K562 (cell line): ENCODE measurements at regions not wholly inside any gene's neighbourhood (a gene's known extent, or its start where the extent isn't known, plus 50 kb on each side); places are given as distances from the start of the nearest gene placed in this dataset.

Source experiments
- ATAC-seq: fragments of 200-7000 bp; cut with Tn5 transposase; 3 replicates; pipeline ENCODE4 v1.9.1; 2020; ENCODE audit warnings: moderate library complexity
- BruUV-seq: library from RNA; stranded (reverse); fragments of 400-500 nt; replicated peaks from 2 replicates; lab custom pipeline; 2021; lab: Mats Ljungman, UMichigan
- CTCF ChIA-PET: fragments of 300-600 bp; formaldehyde crosslinking; extraction: SDS; loops from one replicate; lab custom pipeline; 2021; ENCODE audit warnings: low intra/inter-chr PET ratio; lab: Yijun Ruan, JAX
- POLR2A ChIA-PET: fragments of 300-600, 350-650 bp; sonication (Branson Sonifier 250); formaldehyde crosslinking; extraction: SDS; loops from one replicate; lab custom pipeline; 2021; ENCODE audit warnings: antibody characterized with exemption, inconsistent platforms; lab: Yijun Ruan, JAX
- DNase-seq, 4 experiments: peaks; one replicate each; pipeline versions ENCODE4 v3.0.0 to v3.0.0-alpha.2; 2011 to 2018; ENCODE audit warnings: low spot score in 3 of 4, mixed read lengths in 3 of 4; ENCODE audit errors: extremely low read depth in 1 of 4
- FAIRE-seq: peaks from 2 replicates; lab custom pipeline; 2011; peaks lifted over from hg19 to GRCh38; lab: Jason Lieb, UNC
- H2AFZ ChIP-seq: 2 replicates; pipeline ENCODE4 v1.6.0; 2011; ENCODE audit warnings: low read depth, low read length, control low read depth, inconsistent platforms
- H3K27ac ChIP-seq: fragments of 200-600 bp; 3 replicates; pipeline ENCODE4 v1.8.0; 2011; ENCODE audit warnings: low read depth, mild to moderate bottlenecking, control low read depth, inconsistent platforms, low read length, moderate library complexity, mixed read lengths; ENCODE audit errors: extremely low read depth
- H3K27me3 ChIP-seq, 2 experiments: fragments of 300-600 bp in 1 of 2; 2 replicates in 1 of 2; 3 replicates in 1 of 2; pipeline versions ENCODE4 v1.6.0 to v1.8.0; 2011; ENCODE audit warnings: inconsistent platforms in 2 of 2, low read length in 2 of 2, mild to moderate bottlenecking in 1 of 2, mixed read lengths in 1 of 2, moderate library complexity in 1 of 2; ENCODE audit not compliant: control insufficient read depth in 2 of 2, insufficient read depth in 2 of 2
- H3K36me3 ChIP-seq: fragments of 300-600 bp; 3 replicates; pipeline ENCODE4 v1.8.0; 2011; ENCODE audit warnings: mild to moderate bottlenecking, low read length, inconsistent platforms; ENCODE audit not compliant: control insufficient read depth, insufficient read depth
- H3K4me1 ChIP-seq, 2 experiments: fragments of 200-600 bp in 1 of 2; replicated peaks in 1 of 2; 2 replicates in 1 of 2; 3 replicates in 1 of 2; pipeline versions ENCODE4 v1.5.1 to v1.8.0; 2011; ENCODE audit warnings: inconsistent platforms in 2 of 2, low read length in 2 of 2, mild to moderate bottlenecking in 1 of 2, mixed read lengths in 1 of 2, moderate library complexity in 1 of 2; ENCODE audit not compliant: control insufficient read depth in 2 of 2, insufficient read depth in 2 of 2
- H3K4me2 ChIP-seq: 2 replicates; pipeline ENCODE4 v1.6.1; 2011; ENCODE audit warnings: low read length, control low read depth, inconsistent platforms, mixed read lengths; ENCODE audit not compliant: insufficient read depth
- H3K4me3 ChIP-seq: fragments of 200-600 bp; sonication (generic), shearing (Covaris generic); 2 replicates; pipeline ENCODE4 v1.5.1; 2016; ENCODE audit warnings: control low read depth, inconsistent platforms
- H3K79me2 ChIP-seq: fragments of 200-600 bp; 3 replicates; pipeline ENCODE4 v1.8.0; 2011; ENCODE audit warnings: low read length, inconsistent platforms; ENCODE audit not compliant: control insufficient read depth, insufficient read depth
- H3K9ac ChIP-seq, 2 experiments: 2 replicates each; pipeline versions ENCODE4 v1.6.0 to v1.6.1; 2011; ENCODE audit warnings: low read depth in 2 of 2, low read length in 2 of 2, control low read depth in 1 of 2, inconsistent platforms in 1 of 2, mild to moderate bottlenecking in 1 of 2, mixed read lengths in 1 of 2; ENCODE audit not compliant: insufficient read depth in 1 of 2
- H3K9me1 ChIP-seq: one replicate; pipeline ENCODE4 v1.6.0; 2011; ENCODE audit warnings: inconsistent platforms, mild to moderate bottlenecking, low read length, moderate library complexity; ENCODE audit not compliant: control insufficient read depth, insufficient read depth
- H3K9me3 ChIP-seq: replicated peaks from 2 replicates; pipeline ENCODE4 v1.5.1; 2011; ENCODE audit warnings: low read depth, low read length, inconsistent platforms; ENCODE audit not compliant: control insufficient read depth, insufficient read depth
- H4K20me1 ChIP-seq: replicated peaks from 2 replicates; pipeline ENCODE4 v1.6.1; 2011; ENCODE audit warnings: low read length, inconsistent platforms, mixed read lengths; ENCODE audit not compliant: control insufficient read depth, insufficient read depth
- SRSF9 ChIP-seq: fragments of 200-400 bp; formaldehyde crosslinking; IDR thresholded peaks from 2 replicates; pipeline ENCODE4 v1.6.1; 2017; ENCODE audit warnings: low read depth, low read length, borderline replicate concordance
- WGBS: fragments of 100-300 bp; shearing (Covaris generic); methylation state at CpG from one replicate; pipeline ENCODE4 v1.1.6; 2016; ENCODE audit warnings: low coverage, mixed read lengths; ENCODE audit not compliant: insufficient coverage; ENCODE audit errors: missing lambda C conversion rate; 5-methylcytosine and 5-hydroxymethylcytosine counted together
- in situ Hi-C: fragments of 300-500 bp; cut with MboI; formaldehyde crosslinking; loops from 4 replicates; pipeline ENCODE4 v1.15.0; 2018; ENCODE audit warnings: inconsistent platforms, mixed read lengths
- intact Hi-C: fragments of 100-400 bp; cut with micrococcal nuclease; formaldehyde crosslinking; loops from 2 replicates; pipeline ENCODE4 v1.14.2; 2022
- TF ChIP-seq, protein P1 (sequence below): fragments of 450-650 bp; IDR thresholded peaks from 2 replicates; pipeline ENCODE4 v1.6.1; 2018; ENCODE audit not compliant: partially characterized antibody

DNA sequence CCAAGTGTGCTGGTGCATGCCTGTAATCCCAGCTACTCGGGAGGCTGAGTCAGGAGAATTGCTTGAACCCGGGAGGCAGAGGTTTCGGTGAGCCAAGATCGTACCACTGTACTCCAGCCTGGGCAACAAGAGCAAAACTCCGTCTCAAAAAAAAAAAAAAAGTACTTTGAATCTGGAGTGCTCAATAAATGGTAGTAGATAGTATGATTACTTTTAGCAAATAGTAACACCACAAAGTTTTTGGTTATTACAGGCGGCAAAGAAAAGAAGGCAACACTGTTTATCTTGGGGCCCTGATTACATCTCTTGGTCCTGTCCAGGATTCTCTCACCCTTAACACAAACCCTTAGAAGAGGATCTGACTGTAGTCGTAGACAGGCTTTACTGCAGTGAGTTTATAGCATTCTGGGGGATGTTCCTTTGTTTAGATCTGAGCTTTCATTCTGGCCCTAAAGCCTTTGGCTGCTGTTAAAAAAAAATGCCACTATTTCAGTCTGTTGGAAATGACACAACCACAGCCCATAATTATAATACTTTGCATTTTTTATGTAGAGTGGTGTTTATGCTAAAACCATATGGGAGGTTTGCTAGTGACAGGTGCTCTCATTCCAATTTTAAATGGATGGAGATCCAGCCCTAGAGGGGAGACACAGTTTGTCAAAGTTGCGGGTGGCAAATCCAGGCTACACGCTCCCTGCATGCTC, 79.7 kb upstream of the SLC2A1 start:
- Histone ChIP-seq H3K9me3 (no peaks in the 10 kb centered on the region), H3K9me1 (no peaks in the 10 kb centered on the region), H3K9ac (no peak overlapping the region), H3K79me2 (no peaks in the 10 kb centered on the region), H3K36me3 (no peaks in the 10 kb centered on the region), H3K27ac (no peak overlapping the region), H2AFZ (no peak overlapping the region), H3K27me3 (no peaks in the 10 kb centered on the region), H3K4me2 (no peak overlapping the region), H3K4me1 (peaks cover 6 to 10% of the 10 kb centered on the region in 2 experiments), H4K20me1 (no peaks in the 10 kb centered on the region), H3K4me3 (no peak overlapping the region)
- peak; percentile 10; the same call in 1 of the 3 replicates for ATAC-seq
- WGBS: 41% methylated on average over 9 of the region's 9 CpGs
- POLR2A ChIA-PET: interaction anchor here (0.6 to 1.4 kb wide), 3 partner anchors 15 to 218 kb away, joined by 3 to 4 read pairs (median 3); no protein-coding TSS in a partner anchor
- TF ChIP-seq, protein P1, sequence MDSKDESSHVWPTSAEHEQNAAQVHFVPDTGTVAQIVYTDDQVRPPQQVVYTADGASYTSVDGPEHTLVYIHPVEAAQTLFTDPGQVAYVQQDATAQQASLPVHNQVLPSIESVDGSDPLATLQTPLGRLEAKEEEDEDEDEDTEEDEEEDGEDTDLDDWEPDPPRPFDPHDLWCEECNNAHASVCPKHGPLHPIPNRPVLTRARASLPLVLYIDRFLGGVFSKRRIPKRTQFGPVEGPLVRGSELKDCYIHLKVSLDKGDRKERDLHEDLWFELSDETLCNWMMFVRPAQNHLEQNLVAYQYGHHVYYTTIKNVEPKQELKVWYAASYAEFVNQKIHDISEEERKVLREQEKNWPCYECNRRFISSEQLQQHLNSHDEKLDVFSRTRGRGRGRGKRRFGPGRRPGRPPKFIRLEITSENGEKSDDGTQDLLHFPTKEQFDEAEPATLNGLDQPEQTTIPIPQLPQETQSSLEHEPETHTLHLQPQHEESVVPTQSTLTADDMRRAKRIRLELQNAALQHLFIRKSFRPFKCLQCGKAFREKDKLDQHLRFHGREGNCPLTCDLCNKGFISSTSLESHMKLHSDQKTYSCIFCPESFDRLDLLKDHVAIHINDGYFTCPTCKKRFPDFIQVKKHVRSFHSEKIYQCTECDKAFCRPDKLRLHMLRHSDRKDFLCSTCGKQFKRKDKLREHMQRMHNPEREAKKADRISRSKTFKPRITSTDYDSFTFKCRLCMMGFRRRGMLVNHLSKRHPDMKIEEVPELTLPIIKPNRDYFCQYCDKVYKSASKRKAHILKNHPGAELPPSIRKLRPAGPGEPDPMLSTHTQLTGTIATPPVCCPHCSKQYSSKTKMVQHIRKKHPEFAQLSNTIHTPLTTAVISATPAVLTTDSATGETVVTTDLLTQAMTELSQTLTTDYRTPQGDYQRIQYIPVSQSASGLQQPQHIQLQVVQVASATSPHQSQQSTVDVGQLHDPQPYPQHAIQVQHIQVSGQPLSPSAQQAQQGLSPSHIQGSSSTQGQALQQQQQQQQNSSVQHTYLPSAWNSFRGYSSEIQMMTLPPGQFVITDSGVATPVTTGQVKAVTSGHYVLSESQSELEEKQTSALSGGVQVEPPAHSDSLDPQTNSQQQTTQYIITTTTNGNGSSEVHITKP: peak; percentile 79
- TF ChIP-seq SRSF9: no peak
- no TSS peak for BruUV-seq
- DNase-seq: no peak
- in situ Hi-C loops (no loop called here), intact Hi-C loops (no loop called here)
- CTCF ChIA-PET: no interaction called here
- FAIRE-seq: no peak
